Ovary (tissue), 3 donors: ENCODE measurements at regions not wholly inside any gene's neighbourhood (a gene's known extent, or its start where the extent isn't known, plus 50 kb on each side); places are given as distances from the start of the nearest gene placed in this dataset.

Experiments used
- CTCF ChIP-seq, 3 donors: fragments of 450-650 bp in 2 of 3; fragments of 200-600 bp in 1 of 3; IDR thresholded peaks; one replicate each; pipeline versions ENCODE4 v1.5.1 to v1.8.0; 2016 to 2022; ENCODE audit warnings: antibody characterized with exemption in 3 of 3, mild to moderate bottlenecking in 1 of 3
- EP300 ChIP-seq: sonication (generic); formaldehyde crosslinking; IDR thresholded peaks from one replicate; pipeline ENCODE4 v1.6.1; 2017; ENCODE audit warnings: antibody characterized with exemption
- POLR2A ChIP-seq: fragments of 450-650 bp; IDR thresholded peaks from one replicate; pipeline ENCODE4 v1.6.1; 2017; ENCODE audit warnings: antibody characterized with exemption, mild to moderate bottlenecking, moderate library complexity
- donor health status: DM: no; HTN: no; CAD: no.

- TF ChIP-seq CTCF (IDR thresholded peaks at IDR 0.05) (no peak), POLR2A (no peak), EP300 (no peak)
Measured at GRCh38 chr1:230000493-230001184, 66.4 kb upstream of the GALNT2 start.
